GM23338 (cell line): ENCODE measurements at regions not wholly inside any gene's neighbourhood (a gene's known extent, or its start where the extent isn't known, plus 50 kb on each side); places are given as distances from the start of the nearest gene placed in this dataset.

Experiments used
- ATAC-seq: fragments of 200-7000 bp; cut with Tn5 transposase; 3 replicates; pipeline ENCODE4 v1.9.1; 2020
- DNase-seq: peaks from one replicate; pipeline ENCODE4 v3.0.0-alpha.2; 2015; ENCODE audit warnings: low spot score
- H2AFZ ChIP-seq: fragments of 200-600 bp; sonication (generic); 2 replicates; pipeline ENCODE4 v1.8.0; 2016; ENCODE audit warnings: antibody characterized with exemption, mild to moderate bottlenecking, moderate library complexity
- H3F3A ChIP-seq: fragments of 200-600 bp; sonication (generic); replicated peaks from 2 replicates; pipeline ENCODE4 v1.8.0; 2017; ENCODE audit warnings: antibody characterized with exemption, mixed run types, low read depth
- H3K27ac ChIP-seq: fragments of 200-600 bp; sonication (generic); 2 replicates; pipeline ENCODE4 v1.6.1; 2016; ENCODE audit warnings: low read depth
- H3K27me3 ChIP-seq: fragments of 200-600 bp; sonication (generic); 2 replicates; pipeline ENCODE4 v1.8.0; 2016; ENCODE audit warnings: mild to moderate bottlenecking, mixed run types, moderate library complexity; ENCODE audit not compliant: insufficient read depth
- H3K36me3 ChIP-seq: fragments of 200-600 bp; sonication (generic); 2 replicates; pipeline ENCODE4 v1.8.0; 2016; ENCODE audit warnings: mild to moderate bottlenecking; ENCODE audit not compliant: insufficient read depth
- H3K4me1 ChIP-seq: fragments of 200-600 bp; sonication (generic); 2 replicates; pipeline ENCODE4 v1.8.0; 2016; ENCODE audit warnings: mild to moderate bottlenecking, moderate library complexity; ENCODE audit not compliant: insufficient read depth
- H3K4me2 ChIP-seq: fragments of 200-600 bp; sonication (generic); 2 replicates; pipeline ENCODE4 v1.7.1; 2017; ENCODE audit warnings: mixed run types
- H3K4me3 ChIP-seq: fragments of 200-600 bp; sonication (generic); 2 replicates; pipeline ENCODE4 v1.6.1; 2016; ENCODE audit warnings: mixed run types
- H3K79me2 ChIP-seq: fragments of 200-600 bp; sonication (generic); replicated peaks from 2 replicates; pipeline ENCODE4 v1.8.0; 2017; ENCODE audit warnings: mild to moderate bottlenecking; ENCODE audit not compliant: insufficient read depth
- H3K9me2 ChIP-seq: fragments of 200-600 bp; sonication (generic); 2 replicates; pipeline ENCODE4 v1.8.0; 2017; ENCODE audit not compliant: insufficient read depth
- H4K20me1 ChIP-seq: fragments of 200-600 bp; sonication (generic); replicated peaks from 2 replicates; pipeline ENCODE4 v1.8.0; 2017; ENCODE audit warnings: mild to moderate bottlenecking; ENCODE audit not compliant: insufficient read depth
- H3K27ac Mint-ChIP-seq: 2 replicates; pipeline ENCODE4 v1.8.0; 2020; ENCODE audit warnings: inconsistent platforms, mild to moderate bottlenecking, moderate library complexity, mixed read lengths
- H3K27me3 Mint-ChIP-seq: 3 replicates; pipeline ENCODE4 v1.8.0; 2022; ENCODE audit warnings: low read depth, mild to moderate bottlenecking, moderate library complexity, mixed read lengths, inconsistent platforms; ENCODE audit not compliant: insufficient read depth, poor library complexity
- H3K36me3 Mint-ChIP-seq: 3 replicates; pipeline ENCODE4 v1.8.0; 2021; ENCODE audit warnings: low read depth, mild to moderate bottlenecking, inconsistent platforms, moderate library complexity, mixed read lengths
- H3K4me1 Mint-ChIP-seq: 3 replicates; pipeline ENCODE4 v1.8.0; 2020; ENCODE audit warnings: mild to moderate bottlenecking, inconsistent platforms, mixed read lengths
- H3K4me3 Mint-ChIP-seq: 3 replicates; pipeline ENCODE4 v1.8.0; 2021; ENCODE audit warnings: moderate library complexity, mild to moderate bottlenecking, inconsistent platforms, mixed read lengths
- H3K9me3 Mint-ChIP-seq: 3 replicates; pipeline ENCODE4 v1.8.0; 2020; ENCODE audit warnings: moderate library complexity, mild to moderate bottlenecking, inconsistent platforms, mixed read lengths
- CTCF ChIP-seq, 2 experiments: fragments of 200-600 bp in 1 of 2; sonication (generic) in 1 of 2; conservative IDR thresholded peaks; 2 replicates each; pipeline versions ENCODE4 v1.5.1 to v1.6.1; 2016 to 2017; ENCODE audit warnings: antibody characterized with exemption in 2 of 2, low read depth in 2 of 2, mild to moderate bottlenecking in 2 of 2, moderate library complexity in 1 of 2
- ETS1 ChIP-seq: IDR thresholded peaks from 2 replicates; pipeline ENCODE4 v1.6.1; 2016; ENCODE audit warnings: antibody characterized with exemption
- EZH2 ChIP-seq: fragments of 200-600 bp; sonication (generic); IDR thresholded peaks from one replicate; pipeline ENCODE4 v1.8.0; 2017; ENCODE audit warnings: antibody characterized with exemption, mild to moderate bottlenecking, low read depth; ENCODE audit not compliant: unreplicated experiment
- EZH2phosphoT487 ChIP-seq: fragments of 200-600 bp; sonication (generic); IDR thresholded peaks from one replicate; pipeline ENCODE4 v1.8.1; 2018; ENCODE audit warnings: antibody characterized with exemption; ENCODE audit not compliant: unreplicated experiment
- JUNB ChIP-seq: IDR thresholded peaks from one replicate; pipeline ENCODE4 v1.6.1; 2016; ENCODE audit warnings: antibody characterized with exemption; ENCODE audit not compliant: unreplicated experiment
- NANOG ChIP-seq: IDR thresholded peaks from 2 replicates; pipeline ENCODE4 v1.6.1; 2016; ENCODE audit warnings: antibody characterized with exemption, borderline replicate concordance
- TF ChIP-seq, protein P1 (sequence below): fragments of 250-450 bp; sonication (Bioruptor Pico); IDR thresholded peaks from 2 replicates; pipeline ENCODE4 v1.5.0; 2020; ENCODE audit warnings: mild to moderate bottlenecking, moderate library complexity
- TF ChIP-seq, protein P2 (sequence below): IDR thresholded peaks from one replicate; pipeline ENCODE4 v1.6.1; 2018; ENCODE audit warnings: antibody characterized with exemption; ENCODE audit not compliant: unreplicated experiment

GRCh38 chr15:97301166-97301565 is 659.3 kb upstream of the ARRDC4 start:
- Histone ChIP-seq H3K4me1 (no peaks in the 10 kb centered on the region), H3K27me3 (no peaks in the 10 kb centered on the region), H2AFZ (no peak overlapping the region), H3K9me2 (no peaks in the 10 kb centered on the region; the same call in 1 of the 2 replicates), H3K79me2 (peaks cover 74% of the 10 kb centered on the region), H3F3A (no peaks in the 10 kb centered on the region), H3K4me3 (no peak overlapping the region), H4K20me1 (no peaks in the 10 kb centered on the region), H3K4me2 (no peak overlapping the region), H3K27ac (no peak overlapping the region), H3K36me3 (no peaks in the 10 kb centered on the region)
- Mint-ChIP-seq H3K27ac (no peak overlapping the region), H3K36me3 (no peaks in the 10 kb centered on the region), H3K27me3 (peaks cover 2% of the 10 kb centered on the region), H3K4me3 (no peak overlapping the region), H3K4me1 (peaks cover 4% of the 10 kb centered on the region; the same call in 2 of the 3 replicates), H3K9me3 (peaks cover 13% of the 10 kb centered on the region)
- peak; percentile 77 for ATAC-seq
- TF ChIP-seq CTCF (conservative IDR thresholded peaks at IDR 0.05; ENCODE audit: low read depth in 2 of 2) (peak; percentile 38 to 55), ETS1 (no peak), EZH2phosphoT487 (no peak)
- DNase-seq: peak; percentile 41

DNA sequence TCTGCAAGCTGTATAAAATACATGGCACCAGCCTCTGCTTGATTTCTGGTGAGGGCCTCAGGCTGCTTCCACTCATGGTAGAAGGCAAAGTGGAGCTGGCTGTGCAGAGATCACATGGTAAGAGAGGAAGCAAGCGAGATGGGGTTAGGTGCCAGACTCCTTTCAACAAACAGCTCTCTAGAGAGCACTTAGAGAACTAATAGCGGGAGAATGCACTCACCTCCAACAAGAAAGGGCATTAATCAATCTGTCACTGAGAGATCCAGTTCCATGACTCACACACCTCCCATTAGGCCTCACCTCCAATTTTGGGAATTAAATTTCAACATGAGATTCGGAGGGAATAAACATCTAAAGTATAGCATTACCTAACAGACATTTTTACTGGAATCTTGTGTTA is 644.1 kb upstream of the ARRDC4 start:
- no peaks in the 10 kb centered on the region for H3K9me3 Mint-ChIP-seq
- no peaks in the 10 kb centered on the region for H3K4me1 ChIP-seq
- H3K36me3 ChIP-seq: no peaks in the 10 kb centered on the region
- H3K27me3 ChIP-seq: no peaks in the 10 kb centered on the region
- no peak overlapping the region for H3K27ac Mint-ChIP-seq
- H3K4me1 Mint-ChIP-seq: no peaks in the 10 kb centered on the region
- no peaks in the 10 kb centered on the region for H3K36me3 Mint-ChIP-seq
- no peak overlapping the region for H3K27ac ChIP-seq
- DNase-seq (no peak), ATAC-seq (no peak)
- H3K4me3 ChIP-seq: no peak overlapping the region
- H2AFZ ChIP-seq: no peak overlapping the region
- no peaks in the 10 kb centered on the region for H3F3A ChIP-seq
- H4K20me1 ChIP-seq: no peaks in the 10 kb centered on the region
- peaks cover 29% of the 10 kb centered on the region for H3K79me2 ChIP-seq
- no peaks in the 10 kb centered on the region for H3K9me2 ChIP-seq
- no peak overlapping the region for H3K4me2 ChIP-seq
- H3K4me3 Mint-ChIP-seq: no peak overlapping the region
- no peaks in the 10 kb centered on the region for H3K27me3 Mint-ChIP-seq
- TF ChIP-seq, protein P1, sequence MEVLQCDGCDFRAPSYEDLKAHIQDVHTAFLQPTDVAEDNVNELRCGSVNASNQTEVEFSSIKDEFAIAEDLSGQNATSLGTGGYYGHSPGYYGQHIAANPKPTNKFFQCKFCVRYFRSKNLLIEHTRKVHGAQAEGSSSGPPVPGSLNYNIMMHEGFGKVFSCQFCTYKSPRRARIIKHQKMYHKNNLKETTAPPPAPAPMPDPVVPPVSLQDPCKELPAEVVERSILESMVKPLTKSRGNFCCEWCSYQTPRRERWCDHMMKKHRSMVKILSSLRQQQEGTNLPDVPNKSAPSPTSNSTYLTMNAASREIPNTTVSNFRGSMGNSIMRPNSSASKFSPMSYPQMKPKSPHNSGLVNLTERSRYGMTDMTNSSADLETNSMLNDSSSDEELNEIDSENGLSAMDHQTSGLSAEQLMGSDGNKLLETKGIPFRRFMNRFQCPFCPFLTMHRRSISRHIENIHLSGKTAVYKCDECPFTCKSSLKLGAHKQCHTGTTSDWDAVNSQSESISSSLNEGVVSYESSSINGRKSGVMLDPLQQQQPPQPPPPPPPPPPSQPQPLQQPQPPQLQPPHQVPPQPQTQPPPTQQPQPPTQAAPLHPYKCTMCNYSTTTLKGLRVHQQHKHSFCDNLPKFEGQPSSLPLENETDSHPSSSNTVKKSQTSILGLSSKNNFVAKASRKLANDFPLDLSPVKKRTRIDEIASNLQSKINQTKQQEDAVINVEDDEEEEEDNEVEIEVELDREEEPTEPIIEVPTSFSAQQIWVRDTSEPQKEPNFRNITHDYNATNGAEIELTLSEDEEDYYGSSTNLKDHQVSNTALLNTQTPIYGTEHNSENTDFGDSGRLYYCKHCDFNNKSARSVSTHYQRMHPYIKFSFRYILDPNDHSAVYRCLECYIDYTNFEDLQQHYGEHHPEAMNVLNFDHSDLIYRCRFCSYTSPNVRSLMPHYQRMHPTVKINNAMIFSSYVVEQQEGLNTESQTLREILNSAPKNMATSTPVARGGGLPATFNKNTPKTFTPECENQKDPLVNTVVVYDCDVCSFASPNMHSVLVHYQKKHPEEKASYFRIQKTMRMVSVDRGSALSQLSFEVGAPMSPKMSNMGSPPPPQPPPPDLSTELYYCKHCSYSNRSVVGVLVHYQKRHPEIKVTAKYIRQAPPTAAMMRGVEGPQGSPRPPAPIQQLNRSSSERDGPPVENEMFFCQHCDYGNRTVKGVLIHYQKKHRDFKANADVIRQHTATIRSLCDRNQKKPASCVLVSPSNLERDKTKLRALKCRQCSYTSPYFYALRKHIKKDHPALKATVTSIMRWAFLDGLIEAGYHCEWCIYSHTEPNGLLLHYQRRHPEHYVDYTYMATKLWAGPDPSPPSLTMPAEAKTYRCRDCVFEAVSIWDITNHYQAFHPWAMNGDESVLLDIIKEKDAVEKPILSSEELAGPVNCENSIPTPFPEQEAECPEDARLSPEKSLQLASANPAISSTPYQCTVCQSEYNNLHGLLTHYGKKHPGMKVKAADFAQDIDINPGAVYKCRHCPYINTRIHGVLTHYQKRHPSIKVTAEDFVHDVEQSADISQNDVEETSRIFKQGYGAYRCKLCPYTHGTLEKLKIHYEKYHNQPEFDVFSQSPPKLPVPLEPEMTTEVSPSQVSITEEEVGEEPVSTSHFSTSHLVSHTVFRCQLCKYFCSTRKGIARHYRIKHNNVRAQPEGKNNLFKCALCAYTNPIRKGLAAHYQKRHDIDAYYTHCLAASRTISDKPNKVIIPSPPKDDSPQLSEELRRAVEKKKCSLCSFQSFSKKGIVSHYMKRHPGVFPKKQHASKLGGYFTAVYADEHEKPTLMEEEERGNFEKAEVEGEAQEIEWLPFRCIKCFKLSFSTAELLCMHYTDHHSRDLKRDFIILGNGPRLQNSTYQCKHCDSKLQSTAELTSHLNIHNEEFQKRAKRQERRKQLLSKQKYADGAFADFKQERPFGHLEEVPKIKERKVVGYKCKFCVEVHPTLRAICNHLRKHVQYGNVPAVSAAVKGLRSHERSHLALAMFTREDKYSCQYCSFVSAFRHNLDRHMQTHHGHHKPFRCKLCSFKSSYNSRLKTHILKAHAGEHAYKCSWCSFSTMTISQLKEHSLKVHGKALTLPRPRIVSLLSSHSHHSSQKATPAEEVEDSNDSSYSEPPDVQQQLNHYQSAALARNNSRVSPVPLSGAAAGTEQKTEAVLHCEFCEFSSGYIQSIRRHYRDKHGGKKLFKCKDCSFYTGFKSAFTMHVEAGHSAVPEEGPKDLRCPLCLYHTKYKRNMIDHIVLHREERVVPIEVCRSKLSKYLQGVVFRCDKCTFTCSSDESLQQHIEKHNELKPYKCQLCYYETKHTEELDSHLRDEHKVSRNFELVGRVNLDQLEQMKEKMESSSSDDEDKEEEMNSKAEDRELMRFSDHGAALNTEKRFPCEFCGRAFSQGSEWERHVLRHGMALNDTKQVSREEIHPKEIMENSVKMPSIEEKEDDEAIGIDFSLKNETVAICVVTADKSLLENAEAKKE (CRISPR knock-in tag): no peak
- TF ChIP-seq ETS1 (no peak), EZH2 (no peak), JUNB (no peak), EZH2phosphoT487 (no peak), NANOG (no peak)
- TF ChIP-seq, protein P2, sequence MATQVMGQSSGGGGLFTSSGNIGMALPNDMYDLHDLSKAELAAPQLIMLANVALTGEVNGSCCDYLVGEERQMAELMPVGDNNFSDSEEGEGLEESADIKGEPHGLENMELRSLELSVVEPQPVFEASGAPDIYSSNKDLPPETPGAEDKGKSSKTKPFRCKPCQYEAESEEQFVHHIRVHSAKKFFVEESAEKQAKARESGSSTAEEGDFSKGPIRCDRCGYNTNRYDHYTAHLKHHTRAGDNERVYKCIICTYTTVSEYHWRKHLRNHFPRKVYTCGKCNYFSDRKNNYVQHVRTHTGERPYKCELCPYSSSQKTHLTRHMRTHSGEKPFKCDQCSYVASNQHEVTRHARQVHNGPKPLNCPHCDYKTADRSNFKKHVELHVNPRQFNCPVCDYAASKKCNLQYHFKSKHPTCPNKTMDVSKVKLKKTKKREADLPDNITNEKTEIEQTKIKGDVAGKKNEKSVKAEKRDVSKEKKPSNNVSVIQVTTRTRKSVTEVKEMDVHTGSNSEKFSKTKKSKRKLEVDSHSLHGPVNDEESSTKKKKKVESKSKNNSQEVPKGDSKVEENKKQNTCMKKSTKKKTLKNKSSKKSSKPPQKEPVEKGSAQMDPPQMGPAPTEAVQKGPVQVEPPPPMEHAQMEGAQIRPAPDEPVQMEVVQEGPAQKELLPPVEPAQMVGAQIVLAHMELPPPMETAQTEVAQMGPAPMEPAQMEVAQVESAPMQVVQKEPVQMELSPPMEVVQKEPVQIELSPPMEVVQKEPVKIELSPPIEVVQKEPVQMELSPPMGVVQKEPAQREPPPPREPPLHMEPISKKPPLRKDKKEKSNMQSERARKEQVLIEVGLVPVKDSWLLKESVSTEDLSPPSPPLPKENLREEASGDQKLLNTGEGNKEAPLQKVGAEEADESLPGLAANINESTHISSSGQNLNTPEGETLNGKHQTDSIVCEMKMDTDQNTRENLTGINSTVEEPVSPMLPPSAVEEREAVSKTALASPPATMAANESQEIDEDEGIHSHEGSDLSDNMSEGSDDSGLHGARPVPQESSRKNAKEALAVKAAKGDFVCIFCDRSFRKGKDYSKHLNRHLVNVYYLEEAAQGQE: no peak
